ENCODE measurements at regions not wholly inside any gene's neighbourhood (a gene's known extent, or its start where the extent isn't known, plus 50 kb on each side); places are given as distances from the start of the nearest gene placed in this dataset.

DNA sequence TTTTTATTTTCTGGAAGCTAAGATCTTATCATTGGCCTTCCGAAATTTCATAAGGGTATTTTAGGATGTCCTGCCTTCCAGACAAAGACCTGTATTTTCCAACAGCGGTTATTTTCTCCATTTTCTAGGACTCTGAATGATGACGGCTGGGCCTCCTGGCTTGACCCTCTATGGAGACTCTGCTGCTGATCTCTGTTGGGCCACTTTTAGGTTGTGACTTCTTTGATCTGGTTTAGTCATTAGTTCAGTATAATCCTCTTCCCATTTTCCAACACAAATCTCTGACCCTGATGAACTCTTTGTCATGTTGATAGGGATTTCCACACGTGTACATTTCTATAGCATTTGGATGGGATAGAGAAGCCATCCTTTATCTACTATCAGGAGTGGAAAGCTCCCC is 93.7 kb downstream of the HS1BP3 start:
- DNase-seq (ENCODE audit: low spot score): no peak
- CTCF ChIA-PET: no interaction called here
- POLR2A ChIA-PET (ENCODE audit: low non-redundant PET): no interaction called here
- H3K27ac ChIP-seq: no peak overlapping the region
- TF ChIP-seq, protein P1, sequence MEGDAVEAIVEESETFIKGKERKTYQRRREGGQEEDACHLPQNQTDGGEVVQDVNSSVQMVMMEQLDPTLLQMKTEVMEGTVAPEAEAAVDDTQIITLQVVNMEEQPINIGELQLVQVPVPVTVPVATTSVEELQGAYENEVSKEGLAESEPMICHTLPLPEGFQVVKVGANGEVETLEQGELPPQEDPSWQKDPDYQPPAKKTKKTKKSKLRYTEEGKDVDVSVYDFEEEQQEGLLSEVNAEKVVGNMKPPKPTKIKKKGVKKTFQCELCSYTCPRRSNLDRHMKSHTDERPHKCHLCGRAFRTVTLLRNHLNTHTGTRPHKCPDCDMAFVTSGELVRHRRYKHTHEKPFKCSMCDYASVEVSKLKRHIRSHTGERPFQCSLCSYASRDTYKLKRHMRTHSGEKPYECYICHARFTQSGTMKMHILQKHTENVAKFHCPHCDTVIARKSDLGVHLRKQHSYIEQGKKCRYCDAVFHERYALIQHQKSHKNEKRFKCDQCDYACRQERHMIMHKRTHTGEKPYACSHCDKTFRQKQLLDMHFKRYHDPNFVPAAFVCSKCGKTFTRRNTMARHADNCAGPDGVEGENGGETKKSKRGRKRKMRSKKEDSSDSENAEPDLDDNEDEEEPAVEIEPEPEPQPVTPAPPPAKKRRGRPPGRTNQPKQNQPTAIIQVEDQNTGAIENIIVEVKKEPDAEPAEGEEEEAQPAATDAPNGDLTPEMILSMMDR (conservative IDR thresholded peaks at IDR 0.05; ENCODE audit: low read depth): no peak

DNA sequence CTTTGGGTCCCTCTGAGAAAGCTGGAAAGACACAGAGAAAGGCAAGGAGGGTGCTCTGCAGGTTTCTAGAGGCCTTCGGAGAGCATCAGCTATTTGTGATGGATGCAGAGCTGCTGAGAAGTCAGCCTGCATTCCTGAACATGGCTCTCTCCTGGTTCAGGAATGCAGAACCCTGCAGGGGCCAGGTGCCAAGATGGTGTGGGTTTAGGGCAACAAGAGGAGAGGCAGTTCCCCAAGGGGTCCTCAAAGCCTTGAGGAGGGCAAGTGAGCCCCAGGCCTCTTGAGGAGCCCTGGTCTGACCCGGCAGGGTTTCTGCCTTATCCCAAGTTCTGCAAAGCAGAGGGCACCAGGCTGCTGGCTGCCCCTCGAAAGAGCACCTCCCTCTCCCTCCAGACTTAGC is 93.3 kb downstream of the HS1BP3 start:
- H3K27ac ChIP-seq: no peak overlapping the region
- no peak for DNase-seq (ENCODE audit: low spot score)
- ChIA-PET CTCF (no interaction called here), POLR2A (ENCODE audit: low non-redundant PET) (no interaction called here)
- TF ChIP-seq, protein P1 (conservative IDR thresholded peaks at IDR 0.05; ENCODE audit: low read depth): no peak

DNA sequence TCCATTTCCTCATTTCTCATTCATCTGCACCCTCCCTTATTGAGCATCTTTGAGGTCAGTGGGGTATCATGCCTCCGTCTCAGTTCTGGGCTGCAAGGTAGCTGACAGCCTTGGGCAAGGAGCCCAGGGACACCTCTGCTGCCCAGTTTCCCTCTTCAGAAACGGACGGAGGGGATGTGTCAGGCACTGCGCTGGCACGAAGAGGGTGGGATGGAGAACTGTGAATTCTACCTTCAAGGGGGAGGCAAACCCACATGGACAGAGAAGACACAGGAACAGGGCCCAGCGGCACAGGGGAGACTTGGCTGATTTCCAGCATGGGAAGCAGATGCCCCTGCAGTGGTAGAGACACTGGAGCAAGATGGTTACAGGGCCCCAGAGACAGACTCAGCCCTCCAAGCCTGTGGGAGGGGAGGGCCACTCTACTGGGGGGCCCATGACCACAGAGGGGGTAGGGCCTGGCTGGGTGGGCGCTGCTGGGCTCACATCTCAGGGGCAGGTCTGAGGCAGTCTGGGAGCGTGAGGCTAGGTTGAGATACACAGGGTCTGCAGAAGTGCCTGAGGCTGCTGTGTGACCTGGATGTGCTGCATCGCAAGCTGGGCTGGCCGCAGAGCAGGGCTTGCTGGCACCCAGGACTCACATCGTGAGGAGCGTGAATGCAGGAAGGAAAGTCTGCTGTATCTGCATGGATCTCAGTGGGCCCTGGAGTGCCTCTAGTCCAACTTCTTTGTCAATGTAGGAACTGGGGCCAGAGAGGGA is 92.3 kb downstream of the HS1BP3 start:
- DNase-seq (ENCODE audit: low spot score): no peak
- no peak overlapping the region for H3K27ac ChIP-seq
- CTCF ChIA-PET: no interaction called here
- POLR2A ChIA-PET (ENCODE audit: low non-redundant PET): no interaction called here
- TF ChIP-seq, protein P1 (conservative IDR thresholded peaks at IDR 0.05; ENCODE audit: low read depth): no peak

DNA sequence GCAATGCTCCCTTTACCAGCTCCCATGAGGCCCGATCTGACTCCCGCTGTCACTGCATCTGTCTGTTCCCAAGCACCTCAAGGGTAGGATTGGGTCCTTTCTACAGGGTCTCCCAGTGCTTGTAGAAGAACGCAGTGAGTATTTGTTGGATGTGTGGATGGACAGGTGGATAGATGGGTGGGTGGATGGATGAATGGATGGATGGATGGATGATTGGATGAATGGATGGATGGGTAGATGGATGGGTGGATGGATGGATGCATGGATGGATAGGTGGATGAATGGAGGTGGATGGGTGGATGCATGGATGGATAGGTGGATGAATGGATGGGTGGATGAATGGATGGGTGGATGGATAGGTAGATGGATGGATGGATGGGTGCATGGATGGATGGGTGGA is 91.6 kb downstream of the HS1BP3 start:
- H3K27ac ChIP-seq: no peak overlapping the region
- DNase-seq (ENCODE audit: low spot score): no peak
- ChIA-PET CTCF (no interaction called here), POLR2A (ENCODE audit: low non-redundant PET) (interaction anchor here (0.6 kb wide), 1 partner anchor 48 kb away, joined by 21 read pairs; no protein-coding TSS in a partner anchor)
- TF ChIP-seq, protein P1 (conservative IDR thresholded peaks at IDR 0.05; ENCODE audit: low read depth): no peak

DNA sequence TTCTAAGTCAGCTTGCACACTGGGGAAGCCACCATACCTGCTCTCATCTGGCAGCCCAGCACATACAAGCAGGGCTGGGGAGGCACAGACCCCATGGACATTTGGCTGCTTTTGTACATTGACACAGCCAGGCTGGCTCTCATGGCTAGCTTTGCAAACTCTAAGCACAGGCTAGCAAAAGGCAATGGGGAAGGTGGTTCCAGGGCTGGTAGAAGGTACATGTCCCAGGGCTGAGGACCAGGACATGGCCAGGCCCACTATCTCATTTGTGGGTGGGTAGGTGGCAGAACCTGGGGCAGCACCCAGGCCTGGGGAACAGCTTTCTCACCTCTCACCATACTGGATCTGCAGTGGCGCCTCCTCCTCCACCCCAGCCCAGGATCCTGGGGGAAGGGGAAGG is 90.9 kb downstream of the HS1BP3 start:
- CTCF ChIA-PET: no interaction called here
- TF ChIP-seq, protein P1 (conservative IDR thresholded peaks at IDR 0.05; ENCODE audit: low read depth): no peak
- no peak overlapping the region for H3K27ac ChIP-seq
- POLR2A ChIA-PET (ENCODE audit: low non-redundant PET): interaction anchor here (0.6 kb wide), 1 partner anchor 49 kb away, joined by 21 read pairs; no protein-coding TSS in a partner anchor
- DNase-seq (ENCODE audit: low spot score): no peak

DNA sequence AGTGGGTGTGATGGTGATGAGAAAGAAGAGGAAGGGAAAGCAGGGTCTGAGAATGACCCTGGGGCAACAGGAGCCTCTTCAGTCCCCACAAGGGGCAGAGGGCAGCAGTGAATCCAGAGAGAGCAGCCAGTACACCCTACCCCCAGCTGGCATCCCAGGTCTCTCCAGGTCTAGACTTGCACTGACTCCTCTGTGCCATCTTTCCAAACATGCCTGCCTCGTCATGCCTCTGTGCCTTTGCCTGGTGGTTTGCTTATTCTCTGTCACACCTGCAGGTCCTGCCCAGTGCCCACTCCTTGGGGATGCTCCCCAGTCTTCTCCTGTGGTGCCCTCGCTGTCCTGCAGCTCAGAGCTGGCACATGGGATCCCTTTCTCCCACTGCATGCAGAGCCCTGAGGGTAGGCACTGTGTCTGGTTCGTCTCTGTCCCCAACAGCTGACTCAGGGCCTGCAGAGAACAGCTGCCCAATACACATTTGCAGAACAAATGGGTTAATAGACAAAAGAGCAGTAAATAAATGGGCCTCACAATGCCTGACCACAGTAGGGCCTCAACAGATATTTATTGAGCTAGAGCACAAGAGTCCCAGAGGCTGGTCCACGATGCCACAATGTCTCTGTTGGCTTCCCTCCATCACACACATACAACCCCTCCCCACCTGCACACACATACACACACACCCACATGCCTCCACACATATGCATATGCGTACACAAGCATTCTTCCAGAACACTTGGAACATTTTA is 89.8 kb downstream of the HS1BP3 start:
- peak; percentile 71 for DNase-seq (ENCODE audit: low spot score)
- ChIA-PET CTCF (interaction anchor here (0.5 to 0.6 kb wide), 2 partner anchors 29 to 90 kb away, joined by 3 to 4 read pairs; partner anchors contain the start of gene HS1BP3), POLR2A (ENCODE audit: low non-redundant PET) (no interaction called here)
- peak overlapping the region; percentile 61 for H3K27ac ChIP-seq
- TF ChIP-seq, protein P1 (conservative IDR thresholded peaks at IDR 0.05; ENCODE audit: low read depth): no peak

Measured in RWPE1 (cell line).